ENCODE measurements at regions not wholly inside any gene's neighbourhood (a gene's known extent, or its start where the extent isn't known, plus 50 kb on each side); places are given as distances from the start of the nearest gene placed in this dataset.
"Not testable (repeated sequence)": the region's sequence is repeated elsewhere in the genome, so short reads cannot be mapped to it uniquely, and the experiment has no call there.

- H3K4me3 ChIP-seq, result no peak overlapping the region
- no peak overlapping the region for H3K27ac ChIP-seq
These were observed 312.3 kb upstream of the FAM78B start for GRCh38 chr1:166479052-166479631.

GRCh38 chr1:166484471-166484870 is 317.7 kb upstream of the FAM78B start:
- H3K4me3 ChIP-seq, result no peak overlapping the region
- H3K27ac ChIP-seq, result no peak overlapping the region

GRCh38 chr1:166484871-166485270 is 318.1 kb upstream of the FAM78B start:
- no peak overlapping the region for H3K4me3 ChIP-seq
- no peak overlapping the region for H3K27ac ChIP-seq

GRCh38 chr1:166485620-166486019 is 318.8 kb upstream of the FAM78B start:
- Histone ChIP-seq H3K4me3 (no peak overlapping the region), H3K27ac (no peak overlapping the region)

- Histone ChIP-seq H3K4me3 (no peak overlapping the region), H3K27ac (no peak overlapping the region)
These were observed 321.5 kb upstream of the FAM78B start for GRCh38 chr1:166488327-166488726.

- H3K4me3 ChIP-seq, result peak overlapping the region in 6 of 7 experiments; percentile 14 to 50 (median 28)
- H3K27ac ChIP-seq, result peak overlapping the region in 17 of 21 experiments; percentile 31 to 93 (median 70)
These were observed 322.5 kb upstream of the FAM78B start for GRCh38 chr1:166489356-166489669.

GRCh38 chr1:166489670-166490436 is 323.1 kb upstream of the FAM78B start:
- Histone ChIP-seq H3K27ac (peak overlapping the region in 19 of 21 experiments; percentile 18 to 93 (median 70)), H3K4me3 (peak overlapping the region; percentile 14 to 50 (median 28))

GRCh38 chr1:166490437-166490991 is 323.7 kb upstream of the FAM78B start:
- H3K27ac ChIP-seq, result peak overlapping the region in 11 of 21 experiments; percentile 10 to 93 (median 71)
- H3K4me3 ChIP-seq, result peak overlapping the region in 3 of 7 experiments; percentile 14 to 50 (median 26)

- not testable (repeated sequence) for H3K4me3 ChIP-seq, H3K27ac ChIP-seq
These were observed 327.0 kb upstream of the FAM78B start for GRCh38 chr1:166493765-166494164.

- Histone ChIP-seq H3K27ac (no peak overlapping the region), H3K4me3 (no peak overlapping the region)
These were observed 331.9 kb upstream of the POGK start for GRCh38 chr1:166507347-166507746.

GRCh38 chr1:166511761-166512160 is 327.5 kb upstream of the POGK start:
- H3K4me3 ChIP-seq, result no peak overlapping the region
- no peak overlapping the region for H3K27ac ChIP-seq

GRCh38 chr1:166514067-166514466 is 325.2 kb upstream of the POGK start:
- Histone ChIP-seq H3K4me3 (no peak overlapping the region), H3K27ac (no peak overlapping the region)

- H3K4me3 ChIP-seq, result no peak overlapping the region
- H3K27ac ChIP-seq, result no peak overlapping the region
These were observed 311.5 kb upstream of the POGK start for GRCh38 chr1:166527752-166528151.

GRCh38 chr1:166538646-166539045 is 300.6 kb upstream of the POGK start:
- no peak overlapping the region for H3K27ac ChIP-seq
- H3K4me3 ChIP-seq, result no peak overlapping the region

- Histone ChIP-seq H3K27ac (no peak overlapping the region), H3K4me3 (no peak overlapping the region)
These were observed 295.2 kb upstream of the POGK start for GRCh38 chr1:166544036-166544435.

- Histone ChIP-seq H3K4me3 (no peak overlapping the region), H3K27ac (no peak overlapping the region)
These were observed 294.7 kb upstream of the POGK start for GRCh38 chr1:166544561-166544960.

- no peak overlapping the region for H3K27ac ChIP-seq
- no peak overlapping the region for H3K4me3 ChIP-seq
These were observed 286.6 kb upstream of the POGK start for GRCh38 chr1:166552706-166553105.

- no peak overlapping the region for H3K27ac ChIP-seq
These were observed 268.3 kb upstream of the POGK start for GRCh38 chr1:166570954-166571353.

GRCh38 chr1:166573199-166573598 is 266.1 kb upstream of the POGK start:
- no peak overlapping the region for H3K4me3 ChIP-seq
- H3K27ac ChIP-seq, result no peak overlapping the region

More at GRCh38 chr1:166570954-166571353, 268.3 kb upstream of the POGK start:
- no peak overlapping the region for H3K4me3 ChIP-seq

GRCh38 chr1:166579557-166580501 is 259.4 kb upstream of the POGK start:
- H3K4me3 ChIP-seq, result no peak overlapping the region
- no peak overlapping the region for H3K27ac ChIP-seq

Data from skin epidermis (tissue), 12 donors.